Activated T-cell treated with anti-CD3 and anti-CD28 coated beads, Interleukin-2, amount 50 U/mL, for 72 hours (primary cell): ENCODE measurements at regions not wholly inside any gene's neighbourhood (a gene's known extent, or its start where the extent isn't known, plus 50 kb on each side); places are given as distances from the start of the nearest gene placed in this dataset.

Source experiments
- ATAC-seq, 2 donors: fragments of 150-1000 bp; cut with Tn5 transposase; replicated peaks in 1 of 2; 2 replicates each; pipeline ENCODE4 v1.10.0; 2021; ENCODE audit warnings: moderate library complexity in 2 of 2, mild to moderate bottlenecking in 1 of 2
- DNase-seq, 2 donors: peaks; one replicate each; pipeline ENCODE4 v3.0.0; 2021 to 2022; ENCODE audit warnings: mixed read lengths in 1 of 2
- H3K27ac Mint-ChIP-seq: one replicate; pipeline ENCODE4 v1.8.0; 2022; ENCODE audit warnings: mild to moderate bottlenecking, moderate library complexity, mixed read lengths
- H3K27me3 Mint-ChIP-seq: one replicate; pipeline ENCODE4 v1.8.0; 2022; ENCODE audit warnings: low read depth, mixed read lengths
- H3K36me3 Mint-ChIP-seq, 2 donors: one replicate each; pipeline ENCODE4 v1.8.0; 2022; ENCODE audit warnings: mixed read lengths in 2 of 2, mild to moderate bottlenecking in 1 of 2; ENCODE audit not compliant: insufficient read depth in 2 of 2
- H3K4me1 Mint-ChIP-seq: one replicate; pipeline ENCODE4 v1.8.0; 2022; ENCODE audit warnings: low read depth, mixed read lengths
- H3K4me3 Mint-ChIP-seq, 2 donors: one replicate each; pipeline ENCODE4 v1.8.0; 2022; ENCODE audit warnings: mild to moderate bottlenecking in 2 of 2, mixed read lengths in 2 of 2, moderate library complexity in 2 of 2
- H3K9me3 Mint-ChIP-seq, 2 donors: one replicate each; pipeline ENCODE4 v1.8.0; 2022; ENCODE audit warnings: mixed read lengths in 2 of 2

DNA sequence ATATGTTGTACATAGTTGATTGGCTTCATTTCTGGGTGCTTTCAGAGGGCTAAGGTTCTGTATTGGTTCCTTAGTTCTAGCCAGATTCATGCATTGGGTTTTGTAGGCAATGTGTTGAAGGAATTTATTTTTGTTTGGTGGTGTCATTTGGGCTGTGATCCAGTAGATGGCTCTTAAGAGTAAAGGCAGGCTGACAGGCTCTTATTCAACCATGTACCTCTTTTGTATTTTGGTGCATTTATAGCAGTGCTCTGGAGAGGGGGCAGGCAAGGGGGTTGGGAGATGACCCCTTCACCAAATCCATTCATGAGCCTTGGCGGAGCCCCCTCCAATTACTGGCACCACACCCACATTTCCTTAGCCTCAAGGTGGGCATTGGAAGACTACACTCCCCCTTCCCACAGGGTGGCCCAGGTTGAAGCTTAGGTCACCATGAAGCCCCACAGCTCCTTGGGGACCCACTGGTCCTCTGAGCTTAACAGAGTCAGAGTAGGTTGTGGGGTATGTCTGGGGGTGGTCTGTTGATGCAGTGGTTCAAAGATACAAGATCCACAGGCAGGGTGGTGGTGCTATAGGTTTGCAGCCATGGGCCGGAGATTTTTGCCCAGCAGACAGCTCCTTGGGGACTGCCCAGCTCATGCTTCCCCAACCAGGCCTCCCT, 143.0 kb upstream of the GNPDA2 start:
- H3K36me3 Mint-ChIP-seq = no peaks in the 10 kb centered on the region
- no peaks in the 10 kb centered on the region for H3K27me3 Mint-ChIP-seq
- no peak for DNase-seq
- H3K27ac Mint-ChIP-seq = no peak overlapping the region
- no peaks in the 10 kb centered on the region for H3K4me1 Mint-ChIP-seq
- H3K4me3 Mint-ChIP-seq = no peak overlapping the region
- no peak for ATAC-seq
- peaks cover 0 to 2% of the 10 kb centered on the region in 2 donors for H3K9me3 Mint-ChIP-seq

DNA sequence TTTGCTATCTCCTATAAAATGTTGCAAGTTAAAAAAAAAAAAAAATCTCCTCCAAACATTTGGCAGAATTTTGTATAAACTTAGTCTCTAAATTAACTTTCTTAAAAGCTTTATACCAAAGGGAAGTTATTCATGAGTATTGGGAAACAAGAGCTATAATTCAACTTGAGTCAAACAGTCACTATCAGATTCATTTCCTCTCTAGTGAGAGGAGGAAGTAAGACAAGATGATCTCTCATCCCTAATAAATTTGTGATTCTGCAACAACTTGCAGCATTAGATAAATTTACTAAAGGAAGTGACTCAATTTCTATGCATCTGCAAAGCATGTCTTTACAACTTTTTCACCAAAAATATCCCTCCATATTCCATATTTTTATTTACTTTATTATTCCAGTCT, 135.4 kb upstream of the GNPDA2 start:
- Mint-ChIP-seq H3K36me3 (no peaks in the 10 kb centered on the region), H3K9me3 (no peaks in the 10 kb centered on the region), H3K4me3 (no peak overlapping the region), H3K4me1 (no peaks in the 10 kb centered on the region), H3K27ac (no peak overlapping the region), H3K27me3 (no peaks in the 10 kb centered on the region)
- DNase-seq (no peak), ATAC-seq (no peak)

DNA sequence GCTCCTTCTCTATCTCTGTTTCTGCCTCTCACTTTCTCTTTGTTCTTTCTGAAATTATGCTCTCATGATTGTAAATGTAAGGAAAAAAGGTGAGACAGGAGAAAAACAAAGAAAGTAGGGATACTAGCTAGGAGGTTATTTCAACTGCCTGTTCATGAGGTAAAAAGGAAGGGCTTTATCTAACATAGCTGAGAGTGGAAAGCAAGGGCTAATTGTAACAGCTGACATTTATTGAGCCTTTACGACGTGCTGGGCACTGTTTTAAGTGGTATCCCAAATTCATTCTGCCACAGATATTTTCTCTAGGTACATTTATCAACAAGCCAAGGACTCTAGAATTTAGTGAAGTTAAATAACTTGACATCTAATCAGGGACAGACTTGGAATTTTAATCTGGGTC, 133.1 kb upstream of the GNPDA2 start:
- no peak for ATAC-seq
- Mint-ChIP-seq H3K4me1 (no peaks in the 10 kb centered on the region), H3K4me3 (no peak overlapping the region), H3K27ac (no peak overlapping the region), H3K27me3 (no peaks in the 10 kb centered on the region), H3K9me3 (no peaks in the 10 kb centered on the region), H3K36me3 (no peaks in the 10 kb centered on the region)
- no peak for DNase-seq

DNA sequence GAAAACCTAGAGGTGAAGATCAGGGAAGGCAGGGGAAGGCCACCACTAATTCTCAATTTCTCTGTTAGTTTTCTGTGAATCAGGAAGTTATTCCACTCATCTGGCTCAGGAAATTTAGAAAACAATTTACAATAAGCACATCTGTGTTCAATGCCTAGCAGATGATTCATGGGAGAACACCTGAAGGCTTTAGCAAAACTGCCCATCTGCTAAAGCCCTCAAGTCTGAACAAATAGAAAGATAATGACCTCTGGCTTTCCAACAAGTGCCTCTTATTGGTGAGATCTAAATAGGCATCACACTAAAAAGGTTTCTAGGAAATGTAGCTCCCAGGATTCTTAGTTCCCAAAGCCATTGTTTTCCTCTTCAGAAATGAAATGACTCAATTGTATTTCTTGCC, 122.1 kb upstream of the GNPDA2 start:
- peaks cover 7 to 9% of the 10 kb centered on the region in 2 donors for H3K9me3 Mint-ChIP-seq
- ATAC-seq (no peak), DNase-seq (no peak)
- no peak overlapping the region for H3K27ac Mint-ChIP-seq
- no peaks in the 10 kb centered on the region for H3K4me1 Mint-ChIP-seq
- H3K27me3 Mint-ChIP-seq = no peaks in the 10 kb centered on the region
- no peak overlapping the region for H3K4me3 Mint-ChIP-seq
- H3K36me3 Mint-ChIP-seq = no peaks in the 10 kb centered on the region

GRCh38 chr4:44845993-44846392, 119.6 kb upstream of the GNPDA2 start:
- no peak for ATAC-seq
- H3K36me3 Mint-ChIP-seq = no peaks in the 10 kb centered on the region
- no peak for DNase-seq
- no peaks in the 10 kb centered on the region for H3K27me3 Mint-ChIP-seq
- no peak overlapping the region for H3K27ac Mint-ChIP-seq
- peaks cover 0 to 2% of the 10 kb centered on the region in 2 donors for H3K9me3 Mint-ChIP-seq
- H3K4me1 Mint-ChIP-seq = no peaks in the 10 kb centered on the region
- no peak overlapping the region for H3K4me3 Mint-ChIP-seq

- H3K27ac Mint-ChIP-seq = no peak overlapping the region
- H3K36me3 Mint-ChIP-seq = no peaks in the 10 kb centered on the region
- peaks cover 0 to 2% of the 10 kb centered on the region in 2 donors for H3K9me3 Mint-ChIP-seq
- H3K4me1 Mint-ChIP-seq = no peaks in the 10 kb centered on the region
- no peak for ATAC-seq
- H3K4me3 Mint-ChIP-seq = no peak overlapping the region
- no peaks in the 10 kb centered on the region for H3K27me3 Mint-ChIP-seq
- DNase-seq = no peak
Observed at GRCh38 chr4:44845309-44845708, 119.0 kb upstream of the GNPDA2 start.

DNA sequence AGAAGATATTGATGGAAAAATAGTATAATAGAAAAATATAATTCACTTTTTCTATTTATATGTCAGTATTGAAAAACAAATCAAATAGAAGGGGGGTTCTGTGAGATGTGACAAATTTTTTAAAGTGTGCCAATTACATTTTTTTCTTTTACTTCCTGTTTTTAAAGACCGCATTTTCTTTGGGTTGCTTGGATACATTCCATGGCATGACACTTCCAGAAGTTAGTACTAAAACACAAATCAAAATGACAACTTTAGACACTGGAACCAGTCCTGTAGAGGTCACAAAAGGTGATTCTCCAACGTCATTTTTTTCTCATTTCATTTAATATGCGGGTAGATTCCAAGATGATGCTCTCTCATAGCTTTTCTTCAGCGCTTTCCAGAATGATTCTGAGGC, 116.2 kb upstream of the GNPDA2 start:
- H3K36me3 Mint-ChIP-seq = no peaks in the 10 kb centered on the region
- no peaks in the 10 kb centered on the region for H3K9me3 Mint-ChIP-seq
- no peak overlapping the region for H3K4me3 Mint-ChIP-seq
- ATAC-seq = no peak
- no peaks in the 10 kb centered on the region for H3K27me3 Mint-ChIP-seq
- DNase-seq = no peak
- no peak overlapping the region for H3K27ac Mint-ChIP-seq
- no peaks in the 10 kb centered on the region for H3K4me1 Mint-ChIP-seq

- H3K27me3 Mint-ChIP-seq = no peaks in the 10 kb centered on the region
- H3K9me3 Mint-ChIP-seq = peaks cover 0 to 2% of the 10 kb centered on the region in 2 donors
Observed at GRCh38 chr4:44817930-44818329, 91.6 kb upstream of the GNPDA2 start.

DNA sequence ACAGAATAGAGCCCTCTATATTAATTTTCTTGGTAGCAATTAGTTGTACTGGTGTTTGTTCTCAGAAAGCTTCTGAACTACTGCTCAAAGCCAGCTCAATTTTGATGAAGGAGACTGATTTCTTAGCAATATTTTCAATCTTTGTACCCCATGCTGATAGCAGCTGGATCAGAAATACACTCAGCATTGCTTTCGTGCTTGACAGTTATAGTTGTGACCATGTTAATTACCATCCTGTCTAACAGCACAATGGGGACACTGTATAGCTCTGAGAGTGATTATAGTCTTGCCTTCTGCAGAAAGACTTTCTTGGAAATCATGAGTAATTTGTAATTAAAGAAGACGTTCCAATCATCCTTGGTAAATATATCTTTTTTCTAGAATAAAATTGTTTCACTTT, 79.7 kb upstream of the GNPDA2 start:
- Mint-ChIP-seq H3K27ac (no peak overlapping the region), H3K9me3 (no peaks in the 10 kb centered on the region), H3K4me3 (no peak overlapping the region), H3K4me1 (no peaks in the 10 kb centered on the region), H3K27me3 (no peaks in the 10 kb centered on the region), H3K36me3 (no peaks in the 10 kb centered on the region)
- no peak for DNase-seq
- ATAC-seq = no peak

More at GRCh38 chr4:44817930-44818329, 91.6 kb upstream of the GNPDA2 start:
- Mint-ChIP-seq H3K4me3 (no peak overlapping the region), H3K4me1 (no peaks in the 10 kb centered on the region), H3K36me3 (peaks cover 0 to 2% of the 10 kb centered on the region in 2 donors), H3K27ac (no peak overlapping the region)
- DNase-seq (no peak), ATAC-seq (no peak)

GRCh38 chr4:44804301-44804700, 77.9 kb upstream of the GNPDA2 start:
- DNase-seq = no peak
- H3K4me1 Mint-ChIP-seq = no peaks in the 10 kb centered on the region
- H3K36me3 Mint-ChIP-seq = no peaks in the 10 kb centered on the region

GRCh38 chr4:44801384-44801783, 75.0 kb upstream of the GNPDA2 start:
- Mint-ChIP-seq H3K9me3 (peaks cover 5 to 13% of the 10 kb centered on the region in 2 donors), H3K27me3 (no peaks in the 10 kb centered on the region), H3K4me3 (no peak overlapping the region), H3K36me3 (peaks cover 4 to 8% of the 10 kb centered on the region in 2 donors), H3K27ac (no peak overlapping the region), H3K4me1 (no peaks in the 10 kb centered on the region)
- ATAC-seq (no peak), DNase-seq (no peak)

More at GRCh38 chr4:44804301-44804700, 77.9 kb upstream of the GNPDA2 start:
- H3K27ac Mint-ChIP-seq = no peak overlapping the region
- no peaks in the 10 kb centered on the region for H3K27me3 Mint-ChIP-seq
- ATAC-seq = no peak
- H3K4me3 Mint-ChIP-seq = no peak overlapping the region
- peaks cover 0 to 3% of the 10 kb centered on the region in 2 donors for H3K9me3 Mint-ChIP-seq

- ATAC-seq (no peak), DNase-seq (no peak)
- Mint-ChIP-seq H3K4me3 (no peak overlapping the region), H3K9me3 (peaks cover under 1 to 3% of the 10 kb centered on the region in 2 donors), H3K36me3 (peaks cover under 1% of the 10 kb centered on the region in 2 donors), H3K27me3 (no peaks in the 10 kb centered on the region), H3K27ac (no peak overlapping the region), H3K4me1 (no peaks in the 10 kb centered on the region)
Observed at GRCh38 chr4:44791831-44792230, 65.5 kb upstream of the GNPDA2 start.

DNA sequence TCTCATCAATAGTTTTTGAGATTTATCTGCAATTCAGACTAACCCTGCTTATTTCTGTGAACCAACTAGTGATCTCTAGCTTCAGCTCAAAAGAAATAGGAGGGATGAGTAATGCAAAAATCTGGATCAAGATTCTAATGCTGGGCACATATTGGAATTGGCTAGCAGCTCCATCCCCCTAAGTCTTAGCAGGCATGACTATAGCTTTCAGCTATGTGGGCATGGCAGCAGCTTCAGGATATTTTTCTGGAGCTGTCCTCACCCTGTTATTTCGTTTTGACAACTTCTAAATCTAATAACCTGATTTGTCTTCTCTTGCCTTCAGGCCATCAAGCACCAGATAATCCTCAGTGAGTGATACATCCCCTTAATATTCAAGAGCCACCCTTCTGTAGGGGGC, 50.8 kb upstream of the GNPDA2 start:
- Mint-ChIP-seq H3K36me3 (no peaks in the 10 kb centered on the region), H3K27ac (no peak overlapping the region), H3K4me1 (no peaks in the 10 kb centered on the region), H3K9me3 (peaks cover 3 to 6% of the 10 kb centered on the region in 2 donors), H3K27me3 (no peaks in the 10 kb centered on the region), H3K4me3 (no peak overlapping the region)
- ATAC-seq (no peak), DNase-seq (no peak)
